OCI-LY1 (cell line): ENCODE measurements at regions not wholly inside any gene's neighbourhood (a gene's known extent, or its start where the extent isn't known, plus 50 kb on each side); places are given as distances from the start of the nearest gene placed in this dataset.

Experiments
- CTCF ChIP-seq: fragments of 200-600 bp; sonication (generic), shearing (Covaris generic); IDR thresholded peaks from 2 replicates; pipeline ENCODE4 v1.5.1; 2017; ENCODE audit warnings: mild to moderate bottlenecking, antibody characterized with exemption, low read length, moderate library complexity, mixed read lengths
- EZH2 ChIP-seq: fragments of 200-600 bp; sonication (generic), shearing (Covaris generic); IDR thresholded peaks from 2 replicates; pipeline ENCODE4 v1.8.0; 2017; ENCODE audit warnings: borderline replicate concordance, mixed run types, mild to moderate bottlenecking, antibody characterized with exemption, low read length, moderate library complexity, mixed read lengths

GRCh38 chr7:20519645-20520044 lies 95.8 kb upstream of the ABCB5 start:
- TF ChIP-seq EZH2: no peak
- TF ChIP-seq CTCF: no peak
